Putamen (tissue), 1 donor: ENCODE measurements at regions not wholly inside any gene's neighbourhood (a gene's known extent, or its start where the extent isn't known, plus 50 kb on each side); places are given as distances from the start of the nearest gene placed in this dataset.
"Not testable (repeated sequence)": the region's sequence is repeated elsewhere in the genome, so short reads cannot be mapped to it uniquely, and the experiment has no call there.

ENCODE experiments used
- DNase-seq: peaks from one replicate; pipeline ENCODE4 v3.0.0-alpha.2; 2016; ENCODE audit warnings: low spot score

- DNase-seq: no peak
Measured at GRCh38 chr2:207328944-207329386, 163.2 kb upstream of the KLF7 start.

DNA sequence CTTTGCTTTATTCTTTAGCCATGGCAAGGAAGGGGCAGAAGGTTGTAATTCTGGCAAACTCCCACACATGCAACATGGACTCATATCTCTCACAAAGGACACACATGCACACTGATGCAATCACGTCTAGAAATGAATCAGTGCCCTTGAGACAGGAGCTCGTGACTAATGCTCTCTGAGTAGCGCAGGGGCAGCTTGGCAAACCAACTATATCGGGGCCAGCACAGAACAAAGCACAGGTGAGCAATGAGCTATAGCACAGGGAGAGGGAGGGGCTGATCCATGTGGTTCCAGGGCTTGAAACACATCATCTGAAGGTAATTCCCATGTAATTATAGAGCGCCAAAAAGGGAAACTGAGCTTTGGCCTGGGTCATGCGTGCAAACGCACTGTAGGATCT, 165.2 kb upstream of the KLF7 start:
- no peak for DNase-seq

- no peak for DNase-seq
Measured at GRCh38 chr2:207331674-207332073, 165.9 kb upstream of the KLF7 start.

GRCh38 chr2:207332480-207333212, 166.9 kb upstream of the KLF7 start:
- DNase-seq: no peak

DNA sequence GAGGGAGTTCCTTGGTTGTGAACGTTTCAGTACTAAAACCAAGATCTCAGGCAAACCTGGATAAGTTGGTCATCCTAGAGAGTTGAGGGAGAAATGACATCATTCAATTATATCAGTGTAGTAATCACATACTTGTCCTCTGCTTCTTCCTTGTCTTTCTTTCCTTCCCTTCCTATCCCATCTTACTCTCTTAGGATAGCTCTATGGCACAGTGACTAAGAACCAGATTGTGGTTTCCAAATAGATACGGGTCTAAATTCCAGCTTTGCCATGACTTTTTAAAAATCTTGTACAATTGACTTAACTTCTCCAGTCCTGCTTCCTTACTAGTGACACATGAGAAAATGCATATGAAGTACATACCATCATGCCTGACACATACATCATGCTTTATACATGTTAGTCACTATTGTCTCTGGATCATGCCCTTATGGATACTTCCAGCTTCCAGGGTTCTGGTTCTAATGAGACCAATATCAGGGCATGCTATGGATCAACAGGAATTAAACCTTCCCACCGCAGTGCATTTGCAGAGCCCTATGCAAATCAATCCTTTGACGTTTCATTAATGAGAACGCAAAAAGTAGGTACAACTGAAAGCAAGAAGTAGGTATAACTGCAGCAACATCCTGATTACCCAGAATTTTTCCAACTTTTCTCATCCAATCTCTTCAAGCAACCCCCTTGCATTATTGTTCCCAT, 168.0 kb upstream of the KLF7 start:
- DNase-seq: no peak

- no peak for DNase-seq
Measured at GRCh38 chr2:207334301-207334623, 168.5 kb upstream of the KLF7 start.

- no peak for DNase-seq
Measured at GRCh38 chr2:207334624-207335371, 169.1 kb upstream of the KLF7 start.

GRCh38 chr2:207337234-207338219, 171.8 kb upstream of the KLF7 start:
- no peak for DNase-seq

DNA sequence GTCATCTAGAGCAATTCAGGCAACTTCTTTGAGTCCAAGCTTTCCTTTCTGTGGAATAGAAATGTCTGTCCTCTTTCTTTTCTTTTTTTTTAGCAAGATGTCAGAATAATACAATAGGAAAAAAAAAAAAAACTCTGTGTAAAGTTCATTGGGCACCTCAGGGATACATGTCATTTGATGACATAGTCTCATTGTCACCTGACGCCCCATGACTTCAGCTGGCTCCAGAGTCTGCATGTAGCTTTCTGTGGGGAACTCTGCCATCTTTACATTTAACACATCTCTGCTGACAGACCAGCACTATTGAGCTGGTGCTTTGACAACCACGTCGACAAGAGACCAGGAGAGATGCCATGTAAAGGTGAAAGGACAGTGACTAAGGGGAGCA, 172.5 kb upstream of the KLF7 start:
- DNase-seq: no peak

- no peak for DNase-seq
Measured at GRCh38 chr2:207338610-207339009, 172.9 kb upstream of the KLF7 start.

GRCh38 chr2:207341112-207341750, 175.5 kb upstream of the KLF7 start:
- DNase-seq: no peak

GRCh38 chr2:207341804-207342203, 176.1 kb upstream of the KLF7 start:
- no peak for DNase-seq

DNA sequence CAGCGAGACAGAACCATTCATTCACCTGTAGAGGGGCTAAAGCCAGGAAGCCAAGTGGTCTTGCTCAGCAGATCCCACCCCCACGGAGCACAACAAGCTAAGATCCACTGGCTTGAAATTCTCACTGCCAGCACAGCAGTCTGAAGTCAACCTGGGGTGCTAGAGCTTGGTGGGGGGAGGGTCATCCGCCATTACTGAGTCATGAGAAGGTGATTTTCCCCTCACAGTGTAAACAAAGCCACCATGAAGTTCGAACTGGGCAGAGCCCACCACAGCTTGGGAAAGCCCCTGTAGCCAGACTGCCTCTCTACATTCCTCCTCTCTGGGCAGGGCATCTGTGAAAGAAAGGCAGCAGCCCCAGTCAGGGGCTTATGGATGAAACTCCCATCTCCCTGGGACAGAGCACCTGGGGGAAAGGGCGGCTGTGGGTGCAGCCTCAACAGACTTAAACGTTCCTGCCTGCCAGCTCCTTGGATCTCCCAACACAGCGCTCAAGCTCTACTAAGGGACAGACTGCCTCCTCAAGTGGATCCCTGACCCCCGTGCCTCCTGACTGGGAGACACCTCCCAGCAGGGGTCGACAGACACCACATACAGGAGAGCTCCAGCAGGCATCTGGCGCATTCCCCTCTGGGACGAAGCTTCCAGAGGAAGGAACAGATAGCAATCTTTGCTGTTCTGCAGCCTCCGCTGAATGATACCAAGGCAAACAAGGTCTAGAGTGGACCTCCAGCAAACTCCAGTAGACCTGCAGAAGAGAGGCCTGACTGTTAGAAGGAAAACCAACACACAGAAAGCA, 179.0 kb upstream of the KLF7 start:
- not testable (repeated sequence) for DNase-seq

- no peak for DNase-seq
Measured at GRCh38 chr2:207351171-207351570, 178.6 kb upstream of the CREB1 start.

GRCh38 chr2:207352978-207353671, 176.6 kb upstream of the CREB1 start:
- no peak for DNase-seq

DNA sequence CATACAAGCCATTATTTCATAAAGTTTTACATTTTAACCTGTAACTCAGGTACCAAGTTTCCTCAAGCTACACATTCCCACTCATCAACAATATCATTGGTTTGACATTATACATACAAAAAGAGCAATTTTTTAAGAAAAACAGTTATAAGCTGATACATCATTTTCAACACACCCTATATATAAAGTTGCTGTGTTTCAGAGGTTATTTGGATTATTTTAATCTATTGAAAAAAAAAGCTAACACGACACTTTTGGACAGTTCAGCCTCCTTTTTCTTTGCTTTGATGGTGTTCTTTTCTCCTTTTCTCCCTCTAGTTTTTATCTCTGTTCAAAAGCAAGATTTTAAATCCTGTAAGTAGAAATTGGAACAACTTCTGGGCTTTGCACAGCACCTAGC, 175.9 kb upstream of the CREB1 start:
- DNase-seq: no peak

DNA sequence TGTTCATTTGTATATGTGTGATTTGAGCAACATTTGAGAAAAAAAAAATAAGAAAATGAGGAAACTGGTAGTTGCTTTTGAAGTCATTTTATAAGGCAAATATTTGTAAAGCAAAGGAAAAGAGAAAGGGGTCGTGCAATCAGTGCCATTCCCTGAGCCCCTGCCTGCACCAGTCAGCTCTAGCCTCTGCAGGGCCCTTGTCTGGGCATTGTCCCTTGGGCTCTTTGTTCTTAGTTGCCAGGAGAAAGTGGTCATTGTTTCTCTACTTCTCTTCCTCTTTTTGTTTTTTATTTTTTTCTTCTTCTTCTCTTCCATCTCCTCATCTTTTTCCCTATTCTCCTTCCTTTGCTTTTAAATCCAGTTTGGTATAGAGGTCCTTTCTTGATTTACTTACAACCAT, 175.3 kb upstream of the CREB1 start:
- no peak for DNase-seq

GRCh38 chr2:207356567-207356966, 173.2 kb upstream of the CREB1 start:
- no peak for DNase-seq

- DNase-seq: no peak
Measured at GRCh38 chr2:207357216-207357615, 172.5 kb upstream of the CREB1 start.

DNA sequence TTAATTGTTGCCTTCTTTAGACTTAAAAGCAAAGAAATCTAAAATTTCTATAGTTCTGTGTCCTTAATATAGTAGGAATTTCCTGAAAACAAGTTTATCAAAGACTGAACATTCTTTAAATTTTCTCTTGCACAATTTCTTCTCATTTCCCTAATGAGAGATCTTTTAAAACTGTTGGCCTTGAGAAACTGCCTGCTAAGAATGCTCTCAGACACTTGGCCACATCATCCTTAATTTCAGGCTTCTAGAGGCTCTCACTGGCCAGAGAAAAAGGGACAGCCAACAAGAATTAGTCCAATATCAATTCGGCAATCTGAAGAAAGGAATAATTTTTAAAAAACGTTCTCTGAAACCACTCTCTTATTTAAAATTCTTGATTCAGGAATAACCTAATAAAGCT, 167.0 kb upstream of the CREB1 start:
- no peak for DNase-seq
